ENCODE measurements at regions not wholly inside any gene's neighbourhood (a gene's known extent, or its start where the extent isn't known, plus 50 kb on each side); places are given as distances from the start of the nearest gene placed in this dataset.

- Histone ChIP-seq H3K4me1 (no peaks in the 10 kb centered on the region), H3K27ac (no peak overlapping the region), H3K9me3 (no peaks in the 10 kb centered on the region), H3K36me3 (no peaks in the 10 kb centered on the region), H3K27me3 (no peaks in the 10 kb centered on the region), H3K4me3 (no peak overlapping the region)
- DNase-seq, result no peak
- TF ChIP-seq POLR2A (IDR thresholded peaks at IDR 0.05) (no peak), CTCF (IDR thresholded peaks at IDR 0.05) (no peak)
Observed at GRCh38 chr4:45910511-45910910, 213.3 kb downstream of the GABRG1 start.

GRCh38 chr4:45897946-45898585 is 225.8 kb downstream of the GABRG1 start:
- Histone ChIP-seq H3K36me3 (no peaks in the 10 kb centered on the region), H3K27me3 (no peaks in the 10 kb centered on the region), H3K4me1 (no peaks in the 10 kb centered on the region), H3K27ac (no peak overlapping the region), H3K4me3 (no peak overlapping the region), H3K9me3 (no peaks in the 10 kb centered on the region)
- no peak for DNase-seq
- TF ChIP-seq CTCF (IDR thresholded peaks at IDR 0.05) (no peak), POLR2A (IDR thresholded peaks at IDR 0.05) (no peak)

- Histone ChIP-seq H3K27me3 (no peaks in the 10 kb centered on the region), H3K4me1 (no peaks in the 10 kb centered on the region), H3K9me3 (no peaks in the 10 kb centered on the region), H3K27ac (no peak overlapping the region), H3K4me3 (no peak overlapping the region), H3K36me3 (no peaks in the 10 kb centered on the region)
- TF ChIP-seq POLR2A (IDR thresholded peaks at IDR 0.05) (no peak), CTCF (IDR thresholded peaks at IDR 0.05) (no peak)
- DNase-seq, result no peak
Observed at GRCh38 chr4:45883421-45883820, 240.4 kb downstream of the GABRG1 start.

- H3K4me3 ChIP-seq, result no peak overlapping the region
- H3K27ac ChIP-seq, result no peak overlapping the region
- no peaks in the 10 kb centered on the region for H3K9me3 ChIP-seq
- no peaks in the 10 kb centered on the region for H3K4me1 ChIP-seq
- no peak for DNase-seq
- H3K27me3 ChIP-seq, result no peaks in the 10 kb centered on the region
- TF ChIP-seq POLR2A (IDR thresholded peaks at IDR 0.05) (no peak), CTCF (IDR thresholded peaks at IDR 0.05) (no peak)
- H3K36me3 ChIP-seq, result no peaks in the 10 kb centered on the region
Observed at GRCh38 chr4:45876235-45876890, 247.5 kb downstream of the GABRG1 start.

- H3K27ac ChIP-seq, result no peak overlapping the region
- no peak for TF ChIP-seq CTCF (IDR thresholded peaks at IDR 0.05)
- TF ChIP-seq POLR2A (IDR thresholded peaks at IDR 0.05), result no peak
Observed at GRCh38 chr4:45869184-45869583, 254.7 kb downstream of the GABRG1 start.

More at GRCh38 chr4:45869184-45869583, 254.7 kb downstream of the GABRG1 start:
- H3K27me3 ChIP-seq, result no peaks in the 10 kb centered on the region
- no peak overlapping the region for H3K4me3 ChIP-seq
- no peaks in the 10 kb centered on the region for H3K36me3 ChIP-seq
- no peaks in the 10 kb centered on the region for H3K9me3 ChIP-seq
- H3K4me1 ChIP-seq, result no peaks in the 10 kb centered on the region
- no peak for DNase-seq

All from Peyer's patch (tissue), 4 donors.